NCI-H82 (cell line): ENCODE measurements at regions not wholly inside any gene's neighbourhood (a gene's known extent, or its start where the extent isn't known, plus 50 kb on each side); places are given as distances from the start of the nearest gene placed in this dataset.

ENCODE experiments used
- DNase-seq: peaks from one replicate; lab custom pipeline; 2025; lab: John Stamatoyannopoulos, UW

DNA sequence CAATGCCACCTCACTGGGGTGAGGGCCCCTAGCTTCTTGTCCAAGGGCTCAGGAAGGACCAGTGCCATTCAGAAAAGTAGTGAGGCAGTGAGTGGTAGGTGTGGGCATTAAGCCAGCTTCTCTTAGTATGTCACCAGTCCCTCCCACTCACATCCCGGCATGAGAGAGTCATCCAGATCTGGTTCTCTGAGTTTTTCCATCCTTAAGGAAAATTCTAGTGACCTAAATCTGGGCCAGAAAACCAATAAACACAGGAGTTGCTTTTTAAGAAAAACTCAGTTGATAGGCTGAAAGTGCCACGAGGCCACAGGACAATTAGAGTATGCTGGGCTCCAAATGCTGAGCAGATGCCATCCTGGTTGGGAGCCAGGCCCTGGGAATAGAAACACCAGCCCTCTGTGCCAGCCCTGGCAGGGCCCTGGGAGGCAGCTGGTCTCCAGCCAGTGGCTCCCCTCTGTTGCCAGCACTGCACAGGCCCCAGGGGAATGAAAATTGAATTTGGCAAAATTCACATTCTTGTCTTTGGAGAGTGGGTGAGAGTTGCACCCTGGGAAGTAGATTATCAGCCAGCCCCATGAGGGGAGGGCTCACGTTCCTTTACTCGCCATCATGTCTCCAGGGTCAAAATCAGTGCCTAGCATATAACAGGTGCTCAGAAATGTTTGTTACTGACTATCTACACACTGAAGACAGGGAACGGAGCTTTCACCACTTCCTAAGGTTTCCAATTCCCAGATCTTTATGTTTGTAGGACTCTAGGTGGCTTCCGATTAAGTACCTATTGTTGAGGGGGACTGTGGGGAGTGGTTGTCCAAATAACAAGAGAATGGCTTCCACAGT is 52.8 kb downstream of the FAM43A start:
- DNase-seq: no peak

- DNase-seq: no peak
Measured at GRCh38 chr3:194739498-194740284, 54.0 kb downstream of the FAM43A start.

GRCh38 chr3:194740859-194741491 is 55.3 kb downstream of the FAM43A start:
- no peak for DNase-seq

DNA sequence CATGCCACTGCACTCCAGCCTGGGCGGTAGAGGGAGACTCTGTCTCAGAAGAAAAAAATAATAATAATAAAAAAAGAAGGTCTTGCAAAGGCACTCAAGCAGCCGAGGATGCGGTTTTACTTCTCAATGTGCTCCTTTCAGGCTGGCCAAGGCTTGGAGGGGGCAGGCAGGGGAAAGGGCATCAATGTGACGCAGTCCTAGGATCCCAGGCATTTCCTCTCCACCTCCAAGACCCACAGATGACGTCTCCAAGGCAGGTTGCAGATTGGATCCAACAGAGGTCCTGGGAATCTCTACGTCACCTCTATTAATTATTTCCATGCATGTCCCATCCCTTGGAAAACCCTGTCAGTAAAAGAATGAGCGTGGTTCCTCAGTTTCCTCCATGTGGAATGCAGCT is 56.2 kb downstream of the FAM43A start:
- DNase-seq: no peak

- no peak for DNase-seq
Measured at GRCh38 chr3:194744826-194745225, 59.1 kb downstream of the FAM43A start.

DNA sequence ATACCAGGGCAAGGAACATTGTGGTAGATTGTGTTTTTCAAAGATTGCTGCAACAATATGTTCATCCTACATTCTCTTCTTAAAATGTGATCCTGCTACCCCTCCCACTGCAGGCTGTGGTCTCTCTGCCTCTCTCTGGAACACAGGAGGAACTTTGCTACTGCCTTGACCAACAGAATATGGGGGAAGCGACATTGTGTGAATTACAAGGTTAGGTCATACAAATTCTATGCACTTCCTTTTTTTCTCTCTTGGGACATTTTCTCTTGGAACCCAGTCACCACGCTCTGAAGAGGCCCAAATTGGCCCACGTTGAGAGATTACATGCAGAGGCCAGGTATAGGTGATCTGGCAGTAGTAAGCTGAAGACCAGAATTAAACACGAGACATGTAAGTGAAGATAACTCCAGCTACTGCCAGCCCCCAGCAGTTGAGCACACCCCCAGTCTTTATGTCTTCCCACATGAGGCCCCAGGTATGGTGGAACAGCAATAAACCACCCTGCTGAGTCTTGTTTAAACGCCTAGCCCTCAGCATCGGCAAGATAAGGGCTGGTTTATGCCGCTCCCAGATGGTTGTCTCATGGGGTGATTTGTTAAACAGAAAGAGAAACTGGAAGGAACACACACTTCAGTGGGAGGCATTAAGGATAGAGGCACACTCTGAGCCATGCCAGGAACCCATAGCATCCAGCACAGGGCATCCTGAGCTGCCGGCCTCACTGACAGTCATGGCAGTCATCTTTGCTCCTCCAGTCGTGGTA is 59.9 kb downstream of the FAM43A start:
- no peak for DNase-seq

GRCh38 chr3:194748225-194748624 is 62.5 kb downstream of the FAM43A start:
- no peak for DNase-seq

DNA sequence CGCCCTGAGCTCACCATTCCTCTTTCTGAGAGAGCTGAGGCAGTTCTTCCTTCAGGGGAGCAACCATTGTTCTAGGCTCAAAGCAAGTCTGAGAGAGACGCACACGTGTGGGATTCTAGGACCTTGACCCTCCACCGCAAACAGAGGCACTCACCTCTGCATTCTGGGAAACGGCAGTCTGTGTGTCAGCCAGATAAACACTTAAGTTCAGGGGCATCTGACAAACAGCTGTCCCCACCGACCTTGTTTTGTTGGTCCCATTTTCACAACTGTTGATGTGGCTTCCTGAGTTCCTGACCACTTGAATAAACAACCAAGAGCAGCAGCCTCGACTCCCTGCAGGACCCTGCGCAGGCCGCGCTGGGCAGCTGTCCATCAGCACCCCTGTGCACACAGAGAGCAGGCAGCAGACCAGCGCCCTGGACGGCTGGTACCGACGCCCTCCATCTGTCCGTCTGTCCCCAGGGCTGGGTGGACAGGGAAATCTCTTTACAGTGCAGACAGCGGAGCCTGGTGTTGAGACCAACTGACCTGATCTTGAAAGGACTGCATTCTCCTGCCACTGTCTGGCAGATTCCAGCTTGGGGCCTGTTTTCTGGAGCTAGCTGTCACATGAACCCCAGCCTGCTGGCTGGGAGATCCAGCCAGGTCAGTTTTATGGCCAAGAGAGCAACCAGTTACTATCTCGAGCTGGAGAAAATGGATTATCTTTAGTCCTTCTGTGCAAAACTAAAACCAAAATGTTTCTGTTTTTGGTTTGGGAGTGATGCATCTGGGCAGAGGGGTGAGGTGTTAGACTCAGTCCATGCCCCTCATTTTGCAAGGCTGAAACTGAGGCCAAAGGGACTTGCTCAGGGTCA is 64.2 kb downstream of the FAM43A start:
- DNase-seq: no peak

DNA sequence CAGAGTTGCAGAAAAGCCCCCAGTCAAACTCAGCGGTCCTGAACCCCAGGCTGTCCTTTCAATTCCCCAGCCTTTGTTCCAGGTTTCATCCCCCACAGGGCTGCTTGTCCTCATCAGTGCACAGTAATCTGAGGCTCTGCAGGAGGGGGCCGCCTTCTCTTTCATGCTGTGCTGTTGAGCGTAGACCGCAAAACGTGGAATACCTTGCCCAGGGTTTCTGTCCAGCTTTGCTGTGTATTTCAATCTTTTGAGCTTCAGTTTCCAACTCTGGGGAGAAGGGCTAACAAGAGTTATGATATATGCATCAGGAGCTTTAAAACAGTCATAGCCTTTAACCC is 64.8 kb downstream of the FAM43A start:
- no peak for DNase-seq

DNA sequence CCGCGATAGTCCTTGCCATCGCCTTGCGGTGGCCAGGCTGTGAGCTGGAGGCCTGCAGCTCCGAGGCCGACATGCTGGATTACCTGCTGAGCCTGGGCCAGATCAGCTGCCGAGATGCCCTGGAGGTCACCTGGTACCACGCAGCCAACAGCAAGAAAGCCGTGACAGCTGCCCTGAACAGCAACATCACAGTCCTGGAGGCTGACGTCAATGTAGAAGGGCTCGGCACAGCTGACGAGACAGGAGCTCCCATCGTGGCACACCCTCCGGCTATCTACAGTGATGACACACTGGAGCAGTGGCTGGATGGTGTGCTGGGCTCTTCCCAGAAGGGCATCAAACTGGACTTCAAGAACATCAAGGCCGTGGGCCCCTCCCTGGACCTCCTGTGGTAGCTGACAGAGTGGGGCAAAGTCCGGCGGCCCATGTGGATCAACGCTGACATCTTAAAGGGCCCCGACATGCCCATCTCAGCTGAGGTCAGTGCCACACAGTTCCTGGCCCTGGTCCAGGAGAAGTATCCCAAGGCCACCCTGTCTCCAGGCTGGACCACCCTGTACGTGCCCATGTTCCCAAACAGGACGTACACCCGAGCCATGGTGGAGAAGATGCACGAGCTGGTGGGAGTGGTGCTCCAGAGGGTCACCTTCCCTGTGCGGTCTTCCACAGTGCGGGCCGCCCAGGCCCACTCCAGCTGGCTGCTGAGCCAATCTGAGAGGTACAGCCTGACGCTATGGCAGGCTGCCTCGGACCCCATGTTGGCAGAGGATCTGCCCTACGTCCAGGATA is 70.2 kb downstream of the FAM43A start:
- DNase-seq: no peak

DNA sequence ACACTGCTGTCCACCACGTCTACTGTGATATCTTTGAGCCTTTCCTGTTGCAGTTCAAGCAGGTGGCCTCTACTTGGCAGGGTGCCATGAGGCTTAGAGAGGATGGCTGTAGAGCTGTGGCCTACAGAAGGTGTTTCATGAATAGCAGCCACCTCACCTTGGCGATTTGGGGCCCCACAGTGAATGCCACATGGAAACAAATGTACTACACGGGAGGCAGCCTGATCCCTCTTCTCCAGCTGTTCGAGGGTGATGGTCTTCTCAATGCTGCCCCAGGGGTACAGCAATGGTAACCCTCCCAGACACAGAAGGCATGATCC is 70.7 kb downstream of the FAM43A start:
- DNase-seq: peak; percentile 57

- DNase-seq: no peak
Measured at GRCh38 chr3:194756791-194757325, 71.2 kb downstream of the FAM43A start.

DNA sequence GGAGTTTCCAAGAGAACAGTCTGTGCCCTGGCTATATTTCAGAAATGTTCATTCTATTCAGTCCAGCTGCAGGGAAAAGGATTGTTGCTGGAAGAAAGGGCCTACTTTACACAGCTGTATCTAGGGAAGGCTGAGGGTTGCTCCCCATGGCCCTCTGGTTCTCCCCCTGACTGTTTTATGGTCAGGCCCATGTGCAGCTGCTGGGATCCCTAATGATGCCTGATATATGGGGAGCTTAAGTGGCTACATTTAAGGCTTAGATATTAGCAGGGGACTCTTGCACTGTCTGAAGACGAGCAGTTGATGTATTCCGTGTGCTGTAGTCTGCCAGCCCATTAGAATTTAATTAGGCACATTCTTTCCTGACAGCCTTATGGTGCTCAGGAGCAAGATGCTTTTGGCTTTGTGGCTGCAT is 72.0 kb downstream of the FAM43A start:
- DNase-seq: peak; percentile 66

DNA sequence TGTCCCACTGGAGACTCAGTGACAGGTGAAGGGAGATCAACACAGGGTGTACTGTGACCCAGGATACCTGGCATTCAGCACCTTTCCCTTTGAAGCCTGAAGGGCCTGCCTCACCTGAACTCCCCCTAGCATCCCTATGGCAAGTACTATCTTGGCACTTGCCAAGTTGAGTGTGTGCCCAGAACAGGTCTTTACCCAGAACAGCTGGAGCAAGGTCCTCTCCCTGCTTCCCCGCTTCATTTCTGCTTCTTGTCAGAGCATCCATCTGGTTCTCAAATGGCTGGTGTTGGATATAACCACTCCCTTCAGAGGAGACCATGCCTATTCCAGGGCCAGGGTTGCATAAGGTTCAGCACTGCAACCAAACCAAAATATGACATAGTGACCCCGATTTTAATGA is 73.0 kb downstream of the FAM43A start:
- DNase-seq: no peak

DNA sequence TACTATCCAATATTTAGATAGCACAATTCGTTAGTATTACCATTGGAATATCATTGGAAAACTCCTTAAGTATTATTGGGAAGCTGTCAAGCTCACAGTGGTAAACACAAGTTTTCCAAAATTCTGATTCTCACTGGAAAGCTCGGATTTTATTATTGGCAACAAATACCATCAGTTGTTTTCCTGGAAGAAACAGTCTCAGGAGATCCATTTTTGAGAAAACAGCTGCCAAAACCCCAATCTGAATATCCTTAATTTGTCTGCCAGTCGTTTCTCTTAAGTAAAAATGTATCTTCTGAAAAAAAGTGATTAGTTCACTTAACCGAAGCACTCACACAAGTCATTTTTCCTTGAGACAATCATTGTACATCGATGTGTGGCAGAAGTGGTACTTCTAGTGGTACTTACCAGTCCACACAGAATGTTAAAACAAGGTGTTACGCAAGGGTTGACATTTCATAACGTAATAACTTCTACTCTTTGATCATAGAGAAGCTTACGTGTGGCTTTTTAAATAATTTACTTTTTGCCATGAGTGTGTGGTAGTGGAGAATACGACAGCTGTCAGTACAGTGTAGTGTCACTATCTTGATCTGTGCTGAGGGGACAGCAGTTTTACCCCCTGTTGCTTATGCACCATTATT is 74.9 kb downstream of the FAM43A start:
- no peak for DNase-seq

- peak; percentile 44 for DNase-seq
Measured at GRCh38 chr3:194761384-194761783, 75.7 kb downstream of the FAM43A start.

DNA sequence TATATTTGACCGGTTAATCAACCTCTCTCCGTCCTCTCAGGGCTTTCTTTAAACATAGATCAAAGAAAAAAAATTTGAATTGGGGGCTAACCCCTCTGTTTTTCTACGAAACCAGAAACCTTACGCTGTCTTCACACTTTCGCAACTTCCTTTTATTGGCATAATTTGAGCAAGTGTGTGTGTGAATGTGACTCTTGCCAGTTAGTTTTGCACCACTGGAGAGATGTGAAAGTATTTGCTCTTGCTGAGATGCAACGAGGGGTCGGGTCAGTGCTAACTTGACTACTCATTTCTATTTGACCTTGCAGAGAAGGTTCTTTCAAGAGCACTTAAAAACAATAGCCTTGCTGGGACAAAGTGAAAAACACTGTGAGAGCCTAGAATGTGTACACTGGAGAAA is 81.2 kb downstream of the FAM43A start:
- no peak for DNase-seq

GRCh38 chr3:194767446-194768207 is 81.9 kb downstream of the FAM43A start:
- no peak for DNase-seq

DNA sequence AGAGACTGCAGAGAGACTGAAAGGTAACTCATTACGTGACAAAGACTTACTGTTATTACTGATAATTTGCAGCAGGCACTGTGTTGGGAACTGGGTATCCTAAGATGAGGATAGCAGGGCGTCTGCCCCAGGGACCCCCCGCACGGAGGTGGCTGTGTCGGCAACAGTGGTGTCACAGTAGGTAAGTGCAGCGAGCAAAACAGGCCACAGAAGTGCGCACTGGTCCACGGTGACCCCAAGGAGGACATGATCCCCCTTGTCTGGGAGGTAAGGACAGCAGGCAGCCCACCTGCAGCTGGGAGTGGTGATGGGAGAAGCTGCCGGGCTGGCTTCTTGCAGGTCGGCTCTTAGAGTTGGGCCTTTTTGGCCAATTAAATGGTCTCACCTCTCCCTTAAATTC is 82.9 kb downstream of the FAM43A start:
- no peak for DNase-seq
